ENCODE measurements at regions not wholly inside any gene's neighbourhood (a gene's known extent, or its start where the extent isn't known, plus 50 kb on each side); places are given as distances from the start of the nearest gene placed in this dataset.

DNA sequence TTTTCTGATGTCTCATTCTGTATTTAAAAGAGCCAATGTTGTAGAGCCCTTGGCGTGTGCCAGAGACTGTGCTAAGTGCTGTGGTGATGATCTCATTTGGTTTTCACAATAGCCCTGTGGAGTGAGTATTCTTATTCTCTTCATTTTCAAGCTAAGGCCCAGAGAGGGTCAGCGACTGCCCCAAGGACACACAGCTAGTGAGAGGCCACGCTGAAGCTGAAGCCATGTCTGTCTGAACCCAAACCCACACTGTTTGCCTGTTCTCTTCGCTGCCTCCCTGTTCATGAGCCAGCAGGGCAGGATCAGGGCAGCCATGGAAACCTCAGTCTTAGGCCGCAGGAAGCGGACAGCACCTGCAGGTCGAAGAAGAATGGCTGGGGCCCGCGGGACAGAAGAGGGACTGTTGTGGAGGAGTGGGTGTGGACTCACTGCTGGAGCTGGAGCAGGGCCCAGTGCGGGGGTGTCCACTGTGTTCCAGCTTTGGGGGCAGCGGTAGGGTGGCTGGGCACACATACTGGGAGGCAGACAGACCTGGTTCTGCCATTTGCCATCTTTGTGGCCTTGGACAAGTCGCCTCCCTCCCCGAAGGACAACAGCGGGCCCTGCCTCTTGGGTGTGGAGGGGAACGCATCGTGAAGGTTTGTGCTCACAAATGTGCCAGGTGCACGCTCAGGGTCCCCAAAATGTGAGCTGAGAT is 257.9 kb upstream of the MVB12B start:
- TF ChIP-seq, protein P1, sequence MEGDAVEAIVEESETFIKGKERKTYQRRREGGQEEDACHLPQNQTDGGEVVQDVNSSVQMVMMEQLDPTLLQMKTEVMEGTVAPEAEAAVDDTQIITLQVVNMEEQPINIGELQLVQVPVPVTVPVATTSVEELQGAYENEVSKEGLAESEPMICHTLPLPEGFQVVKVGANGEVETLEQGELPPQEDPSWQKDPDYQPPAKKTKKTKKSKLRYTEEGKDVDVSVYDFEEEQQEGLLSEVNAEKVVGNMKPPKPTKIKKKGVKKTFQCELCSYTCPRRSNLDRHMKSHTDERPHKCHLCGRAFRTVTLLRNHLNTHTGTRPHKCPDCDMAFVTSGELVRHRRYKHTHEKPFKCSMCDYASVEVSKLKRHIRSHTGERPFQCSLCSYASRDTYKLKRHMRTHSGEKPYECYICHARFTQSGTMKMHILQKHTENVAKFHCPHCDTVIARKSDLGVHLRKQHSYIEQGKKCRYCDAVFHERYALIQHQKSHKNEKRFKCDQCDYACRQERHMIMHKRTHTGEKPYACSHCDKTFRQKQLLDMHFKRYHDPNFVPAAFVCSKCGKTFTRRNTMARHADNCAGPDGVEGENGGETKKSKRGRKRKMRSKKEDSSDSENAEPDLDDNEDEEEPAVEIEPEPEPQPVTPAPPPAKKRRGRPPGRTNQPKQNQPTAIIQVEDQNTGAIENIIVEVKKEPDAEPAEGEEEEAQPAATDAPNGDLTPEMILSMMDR (IDR thresholded peaks at IDR 0.05): no peak
- TF ChIP-seq POLR2A (IDR thresholded peaks at IDR 0.05): no peak
